ENCODE measurements at regions not wholly inside any gene's neighbourhood (a gene's known extent, or its start where the extent isn't known, plus 50 kb on each side); places are given as distances from the start of the nearest gene placed in this dataset.
"Not testable (repeated sequence)": the region's sequence is repeated elsewhere in the genome, so short reads cannot be mapped to it uniquely, and the experiment has no call there.

GRCh38 chr14:86987966-86988365 is 1005.0 kb downstream of the GALC start:
- DNase-seq (ENCODE audit: low read depth) = no peak

- no peak for DNase-seq (ENCODE audit: low read depth)
Observed at GRCh38 chr14:86973177-86973576, 1019.8 kb downstream of the GALC start.

- no peak for DNase-seq (ENCODE audit: low read depth)
Observed at GRCh38 chr14:86971292-86971691, 1021.7 kb downstream of the GALC start.

GRCh38 chr14:86961106-86961716 is 1031.8 kb downstream of the GALC start:
- DNase-seq (ENCODE audit: low read depth) = no peak

- DNase-seq (ENCODE audit: low read depth) = no peak
Observed at GRCh38 chr14:86955771-86956354, 1037.1 kb downstream of the GALC start.

GRCh38 chr14:86954623-86955022 is 1038.4 kb downstream of the GALC start:
- DNase-seq (ENCODE audit: low read depth) = no peak

- no peak for DNase-seq (ENCODE audit: low read depth)
Observed at GRCh38 chr14:86946446-86946845, 1046.5 kb downstream of the GALC start.

- DNase-seq (ENCODE audit: low read depth) = no peak
Observed at GRCh38 chr14:86944434-86944833, 1048.5 kb downstream of the GALC start.

- no peak for DNase-seq (ENCODE audit: low read depth)
Observed at GRCh38 chr14:86943391-86944365, 1049.3 kb downstream of the GALC start.

- no peak for DNase-seq (ENCODE audit: low read depth)
Observed at GRCh38 chr14:86942936-86943335, 1050.0 kb downstream of the GALC start.

- DNase-seq (ENCODE audit: low read depth) = no peak
Observed at GRCh38 chr14:86940106-86940505, 1052.9 kb downstream of the GALC start.

- no peak for DNase-seq (ENCODE audit: low read depth)
Observed at GRCh38 chr14:86938320-86938719, 1054.7 kb downstream of the GALC start.

- DNase-seq (ENCODE audit: low read depth) = no peak
Observed at GRCh38 chr14:86936556-86936955, 1056.4 kb downstream of the GALC start.

- no peak for DNase-seq (ENCODE audit: low read depth)
Observed at GRCh38 chr14:86935241-86935885, 1057.6 kb downstream of the GALC start.

- no peak for DNase-seq (ENCODE audit: low read depth)
Observed at GRCh38 chr14:86933958-86934595, 1058.9 kb downstream of the GALC start.

GRCh38 chr14:86933460-86933859 is 1059.5 kb downstream of the GALC start:
- DNase-seq (ENCODE audit: low read depth) = no peak

GRCh38 chr14:86915406-86915805 is 1077.6 kb downstream of the GALC start:
- no peak for DNase-seq (ENCODE audit: low read depth)

- DNase-seq (ENCODE audit: low read depth) = no peak
Observed at GRCh38 chr14:86912709-86913108, 1080.3 kb downstream of the GALC start.

- no peak for DNase-seq (ENCODE audit: low read depth)
Observed at GRCh38 chr14:86911486-86911885, 1081.5 kb downstream of the GALC start.

- DNase-seq (ENCODE audit: low read depth) = not testable (repeated sequence)
Observed at GRCh38 chr14:86905386-86905926, 1087.5 kb downstream of the GALC start.

GRCh38 chr14:86902176-86902950 is 1090.6 kb downstream of the GALC start:
- no peak for DNase-seq (ENCODE audit: low read depth)

Measured in T-helper 22 cell (primary cell).